ENCODE measurements at regions not wholly inside any gene's neighbourhood (a gene's known extent, or its start where the extent isn't known, plus 50 kb on each side); places are given as distances from the start of the nearest gene placed in this dataset.
"Not testable (repeated sequence)": the region's sequence is repeated elsewhere in the genome, so short reads cannot be mapped to it uniquely, and the experiment has no call there.

DNA sequence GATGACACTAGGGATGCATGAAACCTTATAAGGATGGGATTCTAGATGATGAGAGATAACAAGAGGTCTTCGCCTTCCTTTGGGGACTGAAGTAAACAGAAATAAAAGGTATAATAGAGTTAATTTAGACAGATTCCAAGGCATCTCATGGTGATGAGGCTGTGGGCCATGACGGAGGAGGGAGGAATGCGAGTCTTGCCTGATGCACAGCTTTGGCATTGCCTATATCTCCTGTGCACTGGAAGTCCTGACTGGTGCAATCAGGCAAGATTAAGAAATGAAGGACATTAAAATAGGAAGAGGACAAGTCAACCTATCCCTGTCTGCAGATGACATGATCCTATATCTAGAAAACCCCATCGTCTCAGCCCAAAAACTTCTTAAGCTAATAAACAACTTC lies 526.4 kb upstream of the LMO3 start:
- DNase-seq (no peak), ATAC-seq (no peak)
- peaks cover 0 to 13% (median 0%) of the 10 kb centered on the region in 11 donors for H3K9me3 ChIP-seq
- H3K27ac ChIP-seq: no peak overlapping the region
- intact Hi-C loops (cut with DNase I): no loop called here
- TF ChIP-seq, protein P1, sequence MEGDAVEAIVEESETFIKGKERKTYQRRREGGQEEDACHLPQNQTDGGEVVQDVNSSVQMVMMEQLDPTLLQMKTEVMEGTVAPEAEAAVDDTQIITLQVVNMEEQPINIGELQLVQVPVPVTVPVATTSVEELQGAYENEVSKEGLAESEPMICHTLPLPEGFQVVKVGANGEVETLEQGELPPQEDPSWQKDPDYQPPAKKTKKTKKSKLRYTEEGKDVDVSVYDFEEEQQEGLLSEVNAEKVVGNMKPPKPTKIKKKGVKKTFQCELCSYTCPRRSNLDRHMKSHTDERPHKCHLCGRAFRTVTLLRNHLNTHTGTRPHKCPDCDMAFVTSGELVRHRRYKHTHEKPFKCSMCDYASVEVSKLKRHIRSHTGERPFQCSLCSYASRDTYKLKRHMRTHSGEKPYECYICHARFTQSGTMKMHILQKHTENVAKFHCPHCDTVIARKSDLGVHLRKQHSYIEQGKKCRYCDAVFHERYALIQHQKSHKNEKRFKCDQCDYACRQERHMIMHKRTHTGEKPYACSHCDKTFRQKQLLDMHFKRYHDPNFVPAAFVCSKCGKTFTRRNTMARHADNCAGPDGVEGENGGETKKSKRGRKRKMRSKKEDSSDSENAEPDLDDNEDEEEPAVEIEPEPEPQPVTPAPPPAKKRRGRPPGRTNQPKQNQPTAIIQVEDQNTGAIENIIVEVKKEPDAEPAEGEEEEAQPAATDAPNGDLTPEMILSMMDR (IDR thresholded peaks at IDR 0.05): no peak
- H3K27me3 ChIP-seq: no peaks in the 10 kb centered on the region
- H3K4me3 ChIP-seq: no peak overlapping the region
- 80 to 87% methylated on average over 4 of the region's 4 CpGs for WGBS, 2 donors
- no peaks in the 10 kb centered on the region for H3K4me1 ChIP-seq
- H3K36me3 ChIP-seq: no peaks in the 10 kb centered on the region

DNA sequence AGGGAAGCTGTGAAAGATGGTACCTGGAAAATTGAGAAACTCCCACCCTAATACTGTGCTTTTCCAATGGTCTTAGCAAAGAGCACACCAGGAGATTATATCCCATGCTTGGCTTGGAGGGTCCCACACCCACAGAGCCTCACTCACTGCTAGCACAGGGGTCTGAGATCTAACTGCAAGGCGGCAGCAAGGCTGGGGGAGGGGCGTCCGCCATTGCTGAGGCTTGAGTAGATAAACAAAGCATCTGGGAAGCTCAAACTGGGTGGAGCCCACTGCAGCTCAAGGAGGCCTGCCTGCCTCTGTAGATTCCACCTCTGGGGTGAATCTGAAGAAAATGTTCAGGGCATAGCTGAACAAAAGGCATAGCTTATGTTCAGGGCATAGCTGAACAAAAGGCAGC lies 510.6 kb upstream of the LMO3 start:
- intact Hi-C loops (cut with DNase I); DNase-seq; ATAC-seq; H3K4me3 ChIP-seq; H3K27ac ChIP-seq; H3K36me3 ChIP-seq; H3K27me3 ChIP-seq; H3K4me1 ChIP-seq: not testable (repeated sequence)
- peaks cover 0 to 29% (median 0%) of the 10 kb centered on the region in 11 donors for H3K9me3 ChIP-seq
- WGBS, 2 donors: 79% methylated on average over 3 of the region's 3 CpGs

DNA sequence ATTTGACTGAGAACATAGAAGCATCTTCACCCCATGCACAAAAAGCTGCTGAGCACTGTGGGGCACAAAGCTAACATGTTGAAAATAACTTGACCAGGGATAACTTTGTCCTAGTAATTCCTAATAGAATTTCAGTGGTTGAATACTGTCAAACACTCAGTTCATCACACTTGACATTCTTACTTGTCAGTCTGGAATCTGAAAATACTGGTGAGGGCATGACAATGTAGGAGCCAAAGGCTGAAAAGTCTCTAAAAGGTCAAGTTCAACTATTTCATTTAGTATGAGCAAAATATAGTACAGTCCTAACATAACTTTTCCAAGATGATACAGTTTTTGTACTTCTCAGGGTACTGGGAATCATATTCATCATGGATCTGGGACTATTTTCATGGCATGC lies 504.4 kb upstream of the LMO3 start:
- ATAC-seq (no peak), DNase-seq (no peak)
- no peak overlapping the region for H3K4me3 ChIP-seq
- H3K27me3 ChIP-seq: no peaks in the 10 kb centered on the region
- no peak overlapping the region for H3K27ac ChIP-seq
- peaks cover 0 to 7% (median 0%) of the 10 kb centered on the region in 11 donors for H3K9me3 ChIP-seq
- TF ChIP-seq, protein P1 (IDR thresholded peaks at IDR 0.05): no peak
- no peaks in the 10 kb centered on the region for H3K4me1 ChIP-seq
- intact Hi-C loops (cut with DNase I): no loop called here
- H3K36me3 ChIP-seq: no peaks in the 10 kb centered on the region

DNA sequence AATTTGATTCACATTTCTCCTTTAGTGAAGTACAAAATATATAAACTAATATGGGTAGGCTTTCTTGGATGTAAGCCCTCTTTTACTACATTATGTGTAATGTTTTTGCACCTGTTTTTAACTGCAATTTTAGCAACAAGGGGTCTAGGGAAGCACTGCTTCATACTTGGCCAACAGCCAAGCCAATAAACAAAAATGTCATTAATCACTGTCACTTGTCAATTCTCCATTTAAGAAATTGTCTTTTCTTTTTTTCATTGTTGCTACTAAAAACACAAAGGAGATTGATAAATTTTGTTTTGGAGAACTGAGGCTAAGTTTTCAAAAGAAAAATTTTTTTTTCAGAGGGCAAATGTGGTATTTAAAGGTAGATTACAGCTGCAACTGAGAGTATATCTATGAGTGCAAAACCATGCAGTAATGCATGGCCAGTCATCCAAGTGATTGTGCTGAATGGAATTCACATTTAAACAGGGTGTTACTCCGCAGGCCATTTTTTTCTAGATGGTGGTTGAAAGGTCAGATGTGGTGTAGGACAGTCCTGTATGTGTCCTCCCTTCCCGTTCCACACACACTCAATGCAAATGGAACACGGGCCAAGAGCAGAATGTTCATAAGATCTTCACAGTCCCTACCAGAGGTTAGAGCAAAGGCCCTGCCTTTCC lies 503.0 kb upstream of the LMO3 start:
- Histone ChIP-seq H3K27ac (no peak overlapping the region), H3K9me3 (peaks cover 0 to 4% (median 0%) of the 10 kb centered on the region in 11 donors), H3K36me3 (no peaks in the 10 kb centered on the region), H3K27me3 (no peaks in the 10 kb centered on the region), H3K4me1 (no peaks in the 10 kb centered on the region), H3K4me3 (no peak overlapping the region)
- ATAC-seq (no peak), DNase-seq (no peak)
- intact Hi-C loops (cut with DNase I): no loop called here
- TF ChIP-seq, protein P1 (IDR thresholded peaks at IDR 0.05): no peak
- WGBS, 2 donors: 76 to 86% methylated on average over 3 of the region's 3 CpGs

DNA sequence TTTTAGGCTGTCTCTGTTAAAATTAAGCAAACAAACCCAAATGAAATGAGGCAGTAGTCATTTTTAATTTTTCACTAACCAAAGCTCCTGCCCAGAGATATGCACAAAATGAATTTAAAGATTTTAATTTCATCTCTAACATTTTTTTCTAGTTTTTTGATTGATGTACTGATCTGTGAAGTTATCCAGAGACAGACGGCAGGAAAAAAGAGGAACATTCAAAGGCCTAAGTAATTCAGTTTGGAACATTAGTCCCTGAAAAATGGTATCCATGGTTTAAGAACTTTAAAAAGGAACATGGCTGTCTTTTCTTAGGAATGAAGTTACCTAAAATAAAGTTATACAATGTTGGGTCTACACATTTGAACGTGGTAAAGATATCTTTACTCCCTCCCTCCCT lies 498.8 kb upstream of the LMO3 start:
- TF ChIP-seq, protein P1 (IDR thresholded peaks at IDR 0.05): no peak
- H3K27ac ChIP-seq: no peak overlapping the region
- WGBS, 2 donors: 57 to 74% methylated on average over 2 of the region's 2 CpGs
- H3K36me3 ChIP-seq: no peaks in the 10 kb centered on the region
- DNase-seq (no peak), ATAC-seq (no peak)
- no peaks in the 10 kb centered on the region for H3K27me3 ChIP-seq
- intact Hi-C loops (cut with DNase I): no loop called here
- H3K9me3 ChIP-seq: peaks cover 0 to 35% (median 7%) of the 10 kb centered on the region in 11 donors
- no peaks in the 10 kb centered on the region for H3K4me1 ChIP-seq
- H3K4me3 ChIP-seq: no peak overlapping the region

Measured in heart right ventricle (tissue), 16 donors.